Activated naive CD8-positive, alpha-beta T cell treated with anti-CD3 and anti-CD28 coated beads, Interleukin-2, amount 10 ng/mL, durations not matched to agents 7 days and 5 days (primary cell): ENCODE measurements at regions not wholly inside any gene's neighbourhood (a gene's known extent, or its start where the extent isn't known, plus 50 kb on each side); places are given as distances from the start of the nearest gene placed in this dataset.

Experiments
- ATAC-seq: fragments of 150-1000 bp; cut with Tn5 transposase; one replicate; pipeline ENCODE4 v1.10.0; 2021; ENCODE audit warnings: low read depth, moderate library complexity
- POLR2A ChIA-PET: fragments of 350-600 bp; sonication (Branson Sonifier 250); formaldehyde crosslinking; loops from one replicate; lab custom pipeline; 2021; ENCODE audit warnings: antibody characterized with exemption; lab: Charles Lee
- DNase-seq: peaks from one replicate; pipeline ENCODE4 v3.0.0; 2021
- H3K27ac Mint-ChIP-seq: one replicate; pipeline ENCODE4 v1.8.0; 2022; ENCODE audit warnings: mild to moderate bottlenecking, mixed read lengths
- H3K27me3 Mint-ChIP-seq: one replicate; pipeline ENCODE4 v1.8.0; 2022; ENCODE audit warnings: mild to moderate bottlenecking, moderate library complexity, mixed read lengths
- H3K36me3 Mint-ChIP-seq: one replicate; pipeline ENCODE4 v1.8.0; 2021; ENCODE audit warnings: mild to moderate bottlenecking, mixed read lengths
- H3K4me1 Mint-ChIP-seq: one replicate; pipeline ENCODE4 v1.8.0; 2021; ENCODE audit warnings: mixed read lengths
- H3K4me3 Mint-ChIP-seq: one replicate; pipeline ENCODE4 v1.8.0; 2022; ENCODE audit warnings: mild to moderate bottlenecking, moderate library complexity, mixed read lengths
- H3K9me3 Mint-ChIP-seq: one replicate; pipeline ENCODE4 v1.8.0; 2021; ENCODE audit warnings: mixed read lengths

- H3K27me3 Mint-ChIP-seq, result no peaks in the 10 kb centered on the region
- H3K4me1 Mint-ChIP-seq, result peaks cover 1% of the 10 kb centered on the region
- H3K4me3 Mint-ChIP-seq, result no peak overlapping the region
- H3K9me3 Mint-ChIP-seq, result no peaks in the 10 kb centered on the region
- ATAC-seq (no peak), DNase-seq (no peak)
- no peaks in the 10 kb centered on the region for H3K36me3 Mint-ChIP-seq
- no peak overlapping the region for H3K27ac Mint-ChIP-seq
- POLR2A ChIA-PET, result no interaction called here
Measured at GRCh38 chr16:85367485-85367884, 245.6 kb upstream of the GSE1 start.

- H3K36me3 Mint-ChIP-seq, result no peaks in the 10 kb centered on the region
- no peak overlapping the region for H3K4me3 Mint-ChIP-seq
Measured at GRCh38 chr16:85369060-85369459, 244.1 kb upstream of the GSE1 start.

GRCh38 chr16:85369741-85370528, 243.2 kb upstream of the GSE1 start:
- ATAC-seq (peak; percentile 39), DNase-seq (peak; percentile 74)
- Mint-ChIP-seq H3K4me1 (peaks cover 8% of the 10 kb centered on the region), H3K27ac (no peak overlapping the region), H3K27me3 (no peaks in the 10 kb centered on the region), H3K4me3 (no peak overlapping the region), H3K9me3 (no peaks in the 10 kb centered on the region), H3K36me3 (no peaks in the 10 kb centered on the region)
- POLR2A ChIA-PET, result no interaction called here

More at GRCh38 chr16:85369060-85369459, 244.1 kb upstream of the GSE1 start:
- no peaks in the 10 kb centered on the region for H3K27me3 Mint-ChIP-seq
- no peaks in the 10 kb centered on the region for H3K9me3 Mint-ChIP-seq
- DNase-seq (no peak), ATAC-seq (no peak)
- H3K4me1 Mint-ChIP-seq, result peaks cover 8% of the 10 kb centered on the region
- POLR2A ChIA-PET, result no interaction called here
- H3K27ac Mint-ChIP-seq, result no peak overlapping the region

DNA sequence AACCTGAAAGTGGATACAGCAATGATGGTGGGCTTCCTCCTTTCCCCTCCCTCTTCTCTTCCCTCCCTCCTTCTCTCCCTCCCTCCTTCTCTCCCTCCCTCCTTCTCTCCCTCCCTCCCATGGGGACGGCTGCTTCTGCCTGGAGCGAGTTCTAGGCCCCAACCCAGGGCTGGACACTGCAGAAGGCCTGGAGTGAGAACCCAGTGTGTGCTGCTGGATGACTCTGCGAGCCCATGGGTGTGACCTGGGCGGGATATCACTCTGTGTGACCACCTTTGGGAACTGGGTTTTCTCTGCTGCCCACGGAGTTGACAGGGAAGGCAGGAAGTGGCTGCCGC, 242.6 kb upstream of the GSE1 start:
- Mint-ChIP-seq H3K4me1 (peaks cover 8% of the 10 kb centered on the region), H3K4me3 (no peak overlapping the region), H3K36me3 (no peaks in the 10 kb centered on the region), H3K27me3 (no peaks in the 10 kb centered on the region), H3K27ac (no peak overlapping the region), H3K9me3 (no peaks in the 10 kb centered on the region)
- ATAC-seq (no peak), DNase-seq (no peak)
- POLR2A ChIA-PET, result no interaction called here

DNA sequence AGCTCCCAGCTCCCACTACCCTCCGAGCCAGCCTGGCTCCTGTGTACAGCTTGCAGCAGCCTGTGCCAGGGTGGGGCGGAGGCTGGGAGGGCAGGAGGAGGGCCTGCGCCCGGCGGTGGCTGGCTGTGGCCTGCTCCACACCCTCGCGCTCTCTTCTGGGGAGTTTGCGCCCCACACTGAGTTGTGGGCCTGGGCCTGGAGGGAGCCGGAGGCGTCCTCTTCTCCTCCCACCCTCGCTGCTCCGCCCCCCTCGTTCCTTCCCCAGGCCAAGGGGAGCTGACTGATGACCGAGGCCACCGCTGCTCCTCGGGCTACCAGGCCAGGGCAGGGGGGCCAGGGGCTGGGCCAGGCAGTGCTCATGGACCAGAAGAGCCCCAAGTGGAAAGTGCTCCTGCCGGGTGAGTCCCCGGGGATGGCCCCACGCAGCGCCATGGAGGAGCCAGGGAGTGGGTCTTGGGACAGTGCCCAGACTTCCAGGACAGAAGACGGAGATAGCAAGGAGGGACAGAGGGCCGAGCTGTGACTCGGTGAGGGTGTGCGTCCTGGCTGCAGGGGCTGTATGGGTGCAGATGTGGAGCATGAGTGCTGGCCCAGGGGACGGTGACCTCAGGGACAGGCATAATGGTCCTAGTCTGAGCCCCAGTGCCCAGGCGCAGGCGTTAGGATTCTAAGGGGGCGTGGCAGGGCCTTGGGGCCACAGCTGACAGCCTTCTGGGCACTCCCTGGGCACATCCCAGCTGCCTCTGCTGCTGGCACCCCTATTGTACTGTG, 242.1 kb upstream of the GSE1 start:
- no peak overlapping the region for H3K27ac Mint-ChIP-seq
- no peaks in the 10 kb centered on the region for H3K27me3 Mint-ChIP-seq
- H3K4me3 Mint-ChIP-seq, result no peak overlapping the region
- H3K4me1 Mint-ChIP-seq, result peaks cover 8% of the 10 kb centered on the region
- no peak for ATAC-seq
- DNase-seq, result no peak
- H3K9me3 Mint-ChIP-seq, result no peaks in the 10 kb centered on the region
- POLR2A ChIA-PET, result no interaction called here
- H3K36me3 Mint-ChIP-seq, result no peaks in the 10 kb centered on the region

- ATAC-seq, result no peak
- peaks cover 8% of the 10 kb centered on the region for H3K4me1 Mint-ChIP-seq
- no peak for DNase-seq
- no peaks in the 10 kb centered on the region for H3K27me3 Mint-ChIP-seq
- no peaks in the 10 kb centered on the region for H3K36me3 Mint-ChIP-seq
- H3K4me3 Mint-ChIP-seq, result no peak overlapping the region
- POLR2A ChIA-PET, result no interaction called here
- no peak overlapping the region for H3K27ac Mint-ChIP-seq
- H3K9me3 Mint-ChIP-seq, result no peaks in the 10 kb centered on the region
Measured at GRCh38 chr16:85371948-85372347, 241.2 kb upstream of the GSE1 start.

DNA sequence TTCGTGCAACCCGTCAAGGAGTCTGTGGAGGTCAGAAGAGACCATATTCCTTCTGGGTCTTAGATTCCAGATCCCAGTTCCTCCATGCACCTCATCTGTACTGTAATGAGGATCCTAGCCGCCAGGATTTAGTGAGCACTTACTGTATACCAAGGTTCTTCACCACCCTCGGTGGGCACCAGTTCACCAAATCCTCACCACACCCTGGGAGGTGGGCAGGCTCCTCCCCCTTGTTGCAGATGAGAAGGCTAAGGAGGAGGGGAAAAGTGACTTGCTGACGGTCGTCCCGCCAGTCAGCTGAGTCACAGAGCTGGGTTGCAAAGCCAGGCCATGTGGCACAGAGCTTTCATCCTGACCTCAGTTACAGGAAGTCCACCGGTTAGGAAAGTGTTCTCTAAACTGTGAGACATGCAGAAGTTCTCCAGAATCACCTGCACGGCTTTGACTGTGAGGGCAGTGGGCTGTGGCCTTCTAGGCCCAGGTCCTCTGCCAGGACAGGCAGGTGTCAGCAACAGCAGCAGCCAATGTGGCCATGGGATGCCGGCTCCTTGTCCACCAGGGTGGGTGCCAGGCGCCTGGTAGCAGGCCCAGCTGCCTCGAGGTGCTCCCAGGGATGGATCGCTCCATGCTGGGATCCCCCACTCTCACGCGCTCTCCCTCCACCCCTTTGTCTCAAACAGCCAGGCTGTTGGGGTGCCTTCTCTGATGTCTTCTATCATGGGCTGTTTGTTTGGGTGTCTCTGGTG, 240.3 kb upstream of the GSE1 start:
- H3K27me3 Mint-ChIP-seq, result peaks cover 3% of the 10 kb centered on the region
- peaks cover 9% of the 10 kb centered on the region for H3K4me1 Mint-ChIP-seq
- ATAC-seq (peak; percentile 82), DNase-seq (peak; percentile 48)
- H3K4me3 Mint-ChIP-seq, result no peak overlapping the region
- H3K36me3 Mint-ChIP-seq, result no peaks in the 10 kb centered on the region
- POLR2A ChIA-PET, result interaction anchor here (0.7 kb wide), 1 partner anchor 123 kb away, joined by 7 read pairs; no protein-coding TSS in a partner anchor
- peak overlapping the region; percentile 13 for H3K27ac Mint-ChIP-seq
- no peaks in the 10 kb centered on the region for H3K9me3 Mint-ChIP-seq

GRCh38 chr16:85373741-85374570, 239.2 kb upstream of the GSE1 start:
- no peak for DNase-seq
- Mint-ChIP-seq H3K27ac (peak overlapping the region; percentile 15), H3K9me3 (no peaks in the 10 kb centered on the region), H3K27me3 (peaks cover 7% of the 10 kb centered on the region), H3K4me1 (peaks cover 9% of the 10 kb centered on the region), H3K4me3 (no peak overlapping the region), H3K36me3 (no peaks in the 10 kb centered on the region)
- ATAC-seq, result no peak
- POLR2A ChIA-PET, result no interaction called here

DNA sequence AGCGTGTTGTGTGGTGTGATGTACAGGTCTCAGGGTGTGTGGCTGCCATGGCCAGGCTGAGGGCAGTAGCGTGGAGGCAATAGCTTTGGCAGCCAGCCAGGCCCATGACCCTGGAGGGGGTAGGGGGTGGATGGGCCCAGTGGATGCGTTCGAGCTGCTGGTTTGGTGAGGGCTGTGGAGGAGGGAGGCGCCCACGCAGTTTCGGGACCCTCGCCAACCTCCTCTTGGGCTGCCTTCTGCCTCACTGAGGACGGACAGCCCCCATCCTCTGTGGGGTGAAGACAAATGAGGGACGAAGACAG, 238.6 kb upstream of the GSE1 start:
- peak overlapping the region; percentile 15 for H3K27ac Mint-ChIP-seq
- H3K27me3 Mint-ChIP-seq, result peaks cover 7% of the 10 kb centered on the region
- no peak overlapping the region for H3K4me3 Mint-ChIP-seq
- ATAC-seq, result no peak
- no peaks in the 10 kb centered on the region for H3K9me3 Mint-ChIP-seq
- no peaks in the 10 kb centered on the region for H3K36me3 Mint-ChIP-seq
- POLR2A ChIA-PET, result no interaction called here
- H3K4me1 Mint-ChIP-seq, result peaks cover 9% of the 10 kb centered on the region
- DNase-seq, result no peak

DNA sequence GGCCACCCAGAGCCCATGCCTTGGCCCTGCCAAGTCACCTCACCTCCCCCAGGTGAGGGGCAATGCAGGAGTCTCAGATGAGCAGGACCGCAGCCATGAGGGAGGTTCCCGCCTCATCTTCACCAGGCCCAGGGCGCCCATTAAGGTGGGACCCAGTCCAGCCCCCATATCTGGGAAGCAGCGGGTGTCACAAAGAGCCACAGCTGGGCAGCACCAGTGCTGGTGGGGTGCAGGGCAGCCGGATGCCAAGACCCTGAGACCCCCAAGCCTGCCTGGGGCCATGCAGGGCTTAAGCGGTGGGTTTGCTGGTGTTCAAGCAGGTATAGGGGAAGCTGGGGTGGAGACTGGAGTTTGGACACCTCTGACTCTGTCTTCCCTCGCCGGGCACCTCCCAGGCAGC, 237.8 kb upstream of the GSE1 start:
- H3K27me3 Mint-ChIP-seq, result peaks cover 7% of the 10 kb centered on the region
- POLR2A ChIA-PET, result no interaction called here
- H3K27ac Mint-ChIP-seq, result no peak overlapping the region
- no peaks in the 10 kb centered on the region for H3K36me3 Mint-ChIP-seq
- ATAC-seq (no peak), DNase-seq (no peak)
- no peak overlapping the region for H3K4me3 Mint-ChIP-seq
- H3K4me1 Mint-ChIP-seq, result peaks cover 9% of the 10 kb centered on the region
- H3K9me3 Mint-ChIP-seq, result no peaks in the 10 kb centered on the region

DNA sequence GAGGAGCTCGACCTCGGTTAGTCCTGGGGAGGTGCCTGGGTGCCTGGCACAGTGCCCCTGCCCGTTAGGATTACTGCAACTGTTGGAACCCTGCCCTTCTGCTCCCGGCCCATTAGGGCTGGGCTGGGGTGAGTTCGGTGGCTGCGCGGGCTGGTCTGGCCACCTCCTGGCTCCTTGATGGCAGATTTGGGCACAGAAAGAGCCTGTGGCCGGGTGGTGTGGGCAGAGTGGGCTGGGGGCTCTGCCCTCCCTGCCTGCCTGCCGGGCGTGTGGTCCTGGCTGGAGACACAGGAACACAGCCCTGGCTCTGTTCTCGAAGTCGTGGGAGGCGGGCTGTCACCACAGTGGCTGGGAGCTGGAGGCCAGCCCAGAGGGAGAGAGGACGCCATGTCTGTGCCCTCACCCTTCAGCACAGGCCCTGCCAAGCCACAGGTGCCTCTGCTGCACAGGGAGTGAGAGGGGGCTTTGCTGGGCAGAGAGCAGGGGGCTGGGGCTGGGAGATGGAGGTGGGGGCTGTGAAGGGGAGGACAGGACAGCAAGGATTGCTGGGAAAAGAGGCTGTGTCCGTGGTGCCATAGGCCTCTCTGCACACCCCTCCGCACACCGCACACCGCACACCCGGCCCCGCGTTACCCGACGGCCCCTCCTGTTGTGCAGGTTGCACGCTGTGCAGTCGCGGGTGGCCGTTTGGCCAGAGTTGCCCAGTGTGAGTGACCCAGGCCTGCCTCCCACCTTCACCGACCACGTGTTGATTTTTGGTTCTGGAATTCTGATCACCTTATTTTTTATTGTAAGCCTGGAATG, 236.6 kb upstream of the GSE1 start:
- H3K27me3 Mint-ChIP-seq, result peaks cover 7% of the 10 kb centered on the region
- H3K36me3 Mint-ChIP-seq, result no peaks in the 10 kb centered on the region
- peaks cover 9% of the 10 kb centered on the region for H3K4me1 Mint-ChIP-seq
- POLR2A ChIA-PET, result no interaction called here
- no peak overlapping the region for H3K27ac Mint-ChIP-seq
- no peaks in the 10 kb centered on the region for H3K9me3 Mint-ChIP-seq
- H3K4me3 Mint-ChIP-seq, result no peak overlapping the region
- ATAC-seq, result no peak
- no peak for DNase-seq

DNA sequence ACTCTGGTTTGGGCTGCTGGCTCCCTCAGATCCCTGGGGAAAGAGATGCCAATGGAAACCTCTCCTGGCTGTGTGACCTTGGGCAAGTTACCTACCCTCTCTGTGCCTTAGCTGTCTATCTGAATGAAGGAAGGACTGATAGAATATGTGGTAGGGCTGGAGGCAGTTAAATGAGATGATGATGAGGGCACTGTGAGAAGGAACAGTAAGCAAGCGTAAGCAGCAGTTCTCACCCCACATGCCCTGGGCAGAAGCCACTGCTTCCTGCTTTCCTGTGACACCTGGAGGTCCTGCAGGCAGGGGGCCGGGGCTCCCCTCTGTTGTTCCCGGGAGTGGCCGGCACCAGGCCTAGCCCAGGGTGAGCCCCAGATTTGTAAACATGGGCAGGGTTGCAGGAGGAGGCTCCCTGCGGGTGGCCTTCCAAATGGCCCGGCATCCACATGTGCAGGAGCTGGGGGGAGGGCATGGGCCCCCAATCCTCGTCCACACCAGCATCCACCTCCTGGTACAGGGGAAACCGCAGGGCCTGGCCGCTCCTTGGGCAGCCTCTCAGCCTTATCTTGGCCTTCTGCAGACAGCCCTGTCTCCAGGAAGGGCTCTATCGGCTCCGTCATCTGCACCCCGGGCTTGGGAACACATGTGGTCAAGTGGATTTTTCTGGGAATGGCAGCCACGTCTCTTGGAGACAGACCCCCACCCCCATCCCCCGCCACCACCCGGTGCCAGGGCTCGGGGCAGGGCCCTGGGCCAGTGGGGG, 235.6 kb upstream of the GSE1 start:
- Mint-ChIP-seq H3K27me3 (peaks cover 7% of the 10 kb centered on the region), H3K9me3 (no peaks in the 10 kb centered on the region), H3K36me3 (no peaks in the 10 kb centered on the region), H3K27ac (no peak overlapping the region), H3K4me3 (no peak overlapping the region), H3K4me1 (peaks cover 7% of the 10 kb centered on the region)
- DNase-seq, result no peak
- POLR2A ChIA-PET, result no interaction called here
- no peak for ATAC-seq
